ENCODE measurements at regions not wholly inside any gene's neighbourhood (a gene's known extent, or its start where the extent isn't known, plus 50 kb on each side); places are given as distances from the start of the nearest gene placed in this dataset.

- no peak for TF ChIP-seq POLR2A (IDR thresholded peaks at IDR 0.05; ENCODE audit: low read depth, low read length)
- DNase-seq (ENCODE audit: insufficient read length, low spot score) (no peak), FAIRE-seq (no peak)
Observed at GRCh38 chr4:10753856-10754402, 69.4 kb upstream of the CLNK start.

GRCh38 chr4:10753336-10753735 lies 68.8 kb upstream of the CLNK start:
- TF ChIP-seq POLR2A (IDR thresholded peaks at IDR 0.05; ENCODE audit: low read depth, low read length): no peak
- DNase-seq (ENCODE audit: insufficient read length, low spot score): no peak
- no peak for FAIRE-seq

GRCh38 chr4:10750714-10751113 lies 66.1 kb upstream of the CLNK start:
- FAIRE-seq: no peak
- DNase-seq (ENCODE audit: insufficient read length, low spot score): no peak
- TF ChIP-seq POLR2A (IDR thresholded peaks at IDR 0.05; ENCODE audit: low read depth, low read length): no peak

- no peak for TF ChIP-seq POLR2A (IDR thresholded peaks at IDR 0.05; ENCODE audit: low read depth, low read length)
Observed at GRCh38 chr4:10747186-10747585, 62.6 kb upstream of the CLNK start.

GRCh38 chr4:10746371-10747171 lies 62.0 kb upstream of the CLNK start:
- DNase-seq (ENCODE audit: insufficient read length, low spot score) (no peak), FAIRE-seq (no peak)
- no peak for TF ChIP-seq POLR2A (IDR thresholded peaks at IDR 0.05; ENCODE audit: low read depth, low read length)

More at GRCh38 chr4:10747186-10747585, 62.6 kb upstream of the CLNK start:
- FAIRE-seq: no peak
- DNase-seq (ENCODE audit: insufficient read length, low spot score): no peak

GRCh38 chr4:10743357-10743756 lies 58.8 kb upstream of the CLNK start:
- no peak for FAIRE-seq
- TF ChIP-seq POLR2A (IDR thresholded peaks at IDR 0.05; ENCODE audit: low read depth, low read length): no peak
- DNase-seq (ENCODE audit: insufficient read length, low spot score): no peak

- DNase-seq (ENCODE audit: insufficient read length, low spot score) (no peak), FAIRE-seq (no peak)
- no peak for TF ChIP-seq POLR2A (IDR thresholded peaks at IDR 0.05; ENCODE audit: low read depth, low read length)
Observed at GRCh38 chr4:10741961-10742699, 57.6 kb upstream of the CLNK start.

- FAIRE-seq (no peak), DNase-seq (ENCODE audit: insufficient read length, low spot score) (no peak)
- no peak for TF ChIP-seq POLR2A (IDR thresholded peaks at IDR 0.05; ENCODE audit: low read depth, low read length)
Observed at GRCh38 chr4:10740891-10741620, 56.5 kb upstream of the CLNK start.

- FAIRE-seq (no peak), DNase-seq (ENCODE audit: insufficient read length, low spot score) (no peak)
- TF ChIP-seq POLR2A (IDR thresholded peaks at IDR 0.05; ENCODE audit: low read depth, low read length): no peak
Observed at GRCh38 chr4:10740251-10740650, 55.7 kb upstream of the CLNK start.

GRCh38 chr4:10738826-10739489 lies 54.4 kb upstream of the CLNK start:
- no peak for FAIRE-seq
- no peak for DNase-seq (ENCODE audit: insufficient read length, low spot score)
- TF ChIP-seq POLR2A (IDR thresholded peaks at IDR 0.05; ENCODE audit: low read depth, low read length): no peak

GRCh38 chr4:10737337-10737736 lies 52.8 kb upstream of the CLNK start:
- DNase-seq (ENCODE audit: insufficient read length, low spot score): no peak
- no peak for TF ChIP-seq POLR2A (IDR thresholded peaks at IDR 0.05; ENCODE audit: low read depth, low read length)
- no peak for FAIRE-seq

- TF ChIP-seq POLR2A (IDR thresholded peaks at IDR 0.05; ENCODE audit: low read depth, low read length): no peak
- FAIRE-seq (no peak), DNase-seq (ENCODE audit: insufficient read length, low spot score) (no peak)
Observed at GRCh38 chr4:10736895-10737294, 52.3 kb upstream of the CLNK start.

GRCh38 chr4:10736266-10736665 lies 51.7 kb upstream of the CLNK start:
- FAIRE-seq (no peak), DNase-seq (ENCODE audit: insufficient read length, low spot score) (no peak)
- no peak for TF ChIP-seq POLR2A (IDR thresholded peaks at IDR 0.05; ENCODE audit: low read depth, low read length)

Measured in H54 (cell line).